Vagina (tissue), 2 donors: ENCODE measurements at regions not wholly inside any gene's neighbourhood (a gene's known extent, or its start where the extent isn't known, plus 50 kb on each side); places are given as distances from the start of the nearest gene placed in this dataset.

Experiments used
- POLR2AphosphoS5 ChIP-seq, 2 donors: sonication (generic); formaldehyde crosslinking; IDR thresholded peaks; one replicate each; pipeline ENCODE4 v1.9.0; 2017; ENCODE audit warnings: antibody characterized with exemption in 2 of 2, mild to moderate bottlenecking in 2 of 2, low read depth in 1 of 2; ENCODE audit not compliant: insufficient read depth in 1 of 2
- TF ChIP-seq, protein P1 (sequence below), 3 experiments: fragments of 450-650 bp in 2 of 3; fragments of 200-600 bp in 1 of 3; sonication (generic) in 1 of 3; IDR thresholded peaks; one replicate each; pipeline ENCODE4 v1.5.1; 2017 to 2019; ENCODE audit warnings: antibody characterized with exemption in 3 of 3, mild to moderate bottlenecking in 2 of 3, moderate library complexity in 2 of 3

DNA sequence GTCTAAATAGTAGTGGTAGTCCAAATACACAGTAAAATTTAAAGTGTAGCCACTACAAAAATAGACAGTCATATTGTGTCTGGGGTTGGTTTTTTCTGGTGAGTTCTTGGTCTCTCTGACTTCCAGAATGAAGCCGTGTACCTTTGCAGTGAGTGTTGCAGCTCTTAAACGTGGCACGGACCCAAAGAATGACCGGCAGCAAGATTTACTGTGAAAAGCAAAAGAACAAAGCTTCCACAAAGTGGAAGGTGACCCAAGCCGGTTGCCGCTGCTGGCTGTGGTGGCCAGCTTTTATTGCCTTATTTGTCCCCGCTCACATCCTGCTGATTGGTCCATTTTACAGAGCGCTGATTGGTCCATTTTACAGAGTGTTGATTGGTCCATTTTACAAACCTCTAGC, 188.7 kb downstream of the ZNF608 start:
- TF ChIP-seq, protein P1, sequence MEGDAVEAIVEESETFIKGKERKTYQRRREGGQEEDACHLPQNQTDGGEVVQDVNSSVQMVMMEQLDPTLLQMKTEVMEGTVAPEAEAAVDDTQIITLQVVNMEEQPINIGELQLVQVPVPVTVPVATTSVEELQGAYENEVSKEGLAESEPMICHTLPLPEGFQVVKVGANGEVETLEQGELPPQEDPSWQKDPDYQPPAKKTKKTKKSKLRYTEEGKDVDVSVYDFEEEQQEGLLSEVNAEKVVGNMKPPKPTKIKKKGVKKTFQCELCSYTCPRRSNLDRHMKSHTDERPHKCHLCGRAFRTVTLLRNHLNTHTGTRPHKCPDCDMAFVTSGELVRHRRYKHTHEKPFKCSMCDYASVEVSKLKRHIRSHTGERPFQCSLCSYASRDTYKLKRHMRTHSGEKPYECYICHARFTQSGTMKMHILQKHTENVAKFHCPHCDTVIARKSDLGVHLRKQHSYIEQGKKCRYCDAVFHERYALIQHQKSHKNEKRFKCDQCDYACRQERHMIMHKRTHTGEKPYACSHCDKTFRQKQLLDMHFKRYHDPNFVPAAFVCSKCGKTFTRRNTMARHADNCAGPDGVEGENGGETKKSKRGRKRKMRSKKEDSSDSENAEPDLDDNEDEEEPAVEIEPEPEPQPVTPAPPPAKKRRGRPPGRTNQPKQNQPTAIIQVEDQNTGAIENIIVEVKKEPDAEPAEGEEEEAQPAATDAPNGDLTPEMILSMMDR (IDR thresholded peaks at IDR 0.05), result no peak
- no peak for TF ChIP-seq POLR2AphosphoS5 (IDR thresholded peaks at IDR 0.05; ENCODE audit: insufficient read depth in 1 of 2, low read depth in 1 of 2)
